PFSK-1 (cell line): ENCODE measurements at regions not wholly inside any gene's neighbourhood (a gene's known extent, or its start where the extent isn't known, plus 50 kb on each side); places are given as distances from the start of the nearest gene placed in this dataset.

Experiments
- POLR2AphosphoS5 ChIP-seq: IDR thresholded peaks from 2 replicates; pipeline ENCODE4 v1.6.1; 2012; ENCODE audit warnings: low read depth, mild to moderate bottlenecking, control low read depth, low read length, moderate library complexity
- TAF1 ChIP-seq: IDR thresholded peaks from 2 replicates; pipeline ENCODE4 v1.6.1; 2012; ENCODE audit warnings: low read length, control low read depth, borderline replicate concordance; ENCODE audit not compliant: insufficient read depth

GRCh38 chr13:107576430-107576829 is 638.9 kb downstream of the LIG4 start:
- TF ChIP-seq POLR2AphosphoS5 (no peak), TAF1 (no peak)
